Nephron (organoid): ENCODE measurements at regions not wholly inside any gene's neighbourhood (a gene's known extent, or its start where the extent isn't known, plus 50 kb on each side); places are given as distances from the start of the nearest gene placed in this dataset.

Source experiments
- H3K27ac Mint-ChIP-seq, 3 experiments: 2 replicates each; pipeline ENCODE4 v1.8.0; 2020; ENCODE audit warnings: mixed read lengths in 3 of 3, mild to moderate bottlenecking in 2 of 3, moderate library complexity in 1 of 3
- H3K27me3 Mint-ChIP-seq: 2 replicates; pipeline ENCODE4 v1.8.0; 2021; ENCODE audit warnings: low read depth, mild to moderate bottlenecking, moderate library complexity, mixed read lengths
- H3K36me3 Mint-ChIP-seq: 2 replicates; pipeline ENCODE4 v1.8.0; 2020; ENCODE audit warnings: low read depth, mixed read lengths
- H3K4me1 Mint-ChIP-seq: 2 replicates; pipeline ENCODE4 v1.8.0; 2020; ENCODE audit warnings: mixed read lengths
- H3K4me3 Mint-ChIP-seq, 3 experiments: 2 replicates each; pipeline ENCODE4 v1.8.0; 2020; ENCODE audit warnings: mild to moderate bottlenecking in 3 of 3, mixed read lengths in 3 of 3, moderate library complexity in 2 of 3
- H3K9me3 Mint-ChIP-seq: 2 replicates; pipeline ENCODE4 v1.8.0; 2020; ENCODE audit warnings: mixed read lengths
- TF ChIP-seq, protein P1 (sequence below), 3 experiments: fragments of 200-600 bp; sonication (generic); IDR thresholded peaks; one replicate each; pipeline ENCODE4 v1.5.0; 2021; ENCODE audit warnings: antibody characterized with exemption in 3 of 3; ENCODE audit not compliant: unreplicated experiment in 3 of 3

DNA sequence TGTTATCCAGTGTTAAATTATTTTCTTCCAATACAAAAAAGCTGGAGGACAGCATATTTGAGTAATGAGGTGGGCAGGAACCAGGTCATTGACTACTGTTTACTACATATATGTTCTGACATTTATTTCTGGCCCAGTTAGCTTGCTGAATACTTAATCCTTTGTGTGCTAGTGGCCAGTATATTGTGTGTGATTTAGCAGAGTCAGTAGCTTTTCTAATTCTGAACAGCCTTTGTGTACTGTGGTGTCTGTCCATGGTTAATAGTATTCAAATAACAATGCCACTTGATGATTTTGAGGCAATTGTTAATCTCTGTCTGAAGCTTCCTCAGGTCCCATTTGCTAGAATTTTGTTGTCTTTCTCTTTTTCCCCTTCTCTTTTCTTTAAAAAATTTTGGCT, 286.5 kb upstream of the E2F7 start:
- no peaks in the 10 kb centered on the region for H3K27me3 Mint-ChIP-seq
- no peaks in the 10 kb centered on the region for H3K36me3 Mint-ChIP-seq
- peaks cover 24% of the 10 kb centered on the region for H3K4me1 Mint-ChIP-seq
- TF ChIP-seq, protein P1, sequence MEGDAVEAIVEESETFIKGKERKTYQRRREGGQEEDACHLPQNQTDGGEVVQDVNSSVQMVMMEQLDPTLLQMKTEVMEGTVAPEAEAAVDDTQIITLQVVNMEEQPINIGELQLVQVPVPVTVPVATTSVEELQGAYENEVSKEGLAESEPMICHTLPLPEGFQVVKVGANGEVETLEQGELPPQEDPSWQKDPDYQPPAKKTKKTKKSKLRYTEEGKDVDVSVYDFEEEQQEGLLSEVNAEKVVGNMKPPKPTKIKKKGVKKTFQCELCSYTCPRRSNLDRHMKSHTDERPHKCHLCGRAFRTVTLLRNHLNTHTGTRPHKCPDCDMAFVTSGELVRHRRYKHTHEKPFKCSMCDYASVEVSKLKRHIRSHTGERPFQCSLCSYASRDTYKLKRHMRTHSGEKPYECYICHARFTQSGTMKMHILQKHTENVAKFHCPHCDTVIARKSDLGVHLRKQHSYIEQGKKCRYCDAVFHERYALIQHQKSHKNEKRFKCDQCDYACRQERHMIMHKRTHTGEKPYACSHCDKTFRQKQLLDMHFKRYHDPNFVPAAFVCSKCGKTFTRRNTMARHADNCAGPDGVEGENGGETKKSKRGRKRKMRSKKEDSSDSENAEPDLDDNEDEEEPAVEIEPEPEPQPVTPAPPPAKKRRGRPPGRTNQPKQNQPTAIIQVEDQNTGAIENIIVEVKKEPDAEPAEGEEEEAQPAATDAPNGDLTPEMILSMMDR (IDR thresholded peaks at IDR 0.05; ENCODE audit: unreplicated experiment in 3 of 3) = no peak
- no peak overlapping the region for H3K27ac Mint-ChIP-seq
- H3K4me3 Mint-ChIP-seq = no peak overlapping the region
- no peaks in the 10 kb centered on the region for H3K9me3 Mint-ChIP-seq

DNA sequence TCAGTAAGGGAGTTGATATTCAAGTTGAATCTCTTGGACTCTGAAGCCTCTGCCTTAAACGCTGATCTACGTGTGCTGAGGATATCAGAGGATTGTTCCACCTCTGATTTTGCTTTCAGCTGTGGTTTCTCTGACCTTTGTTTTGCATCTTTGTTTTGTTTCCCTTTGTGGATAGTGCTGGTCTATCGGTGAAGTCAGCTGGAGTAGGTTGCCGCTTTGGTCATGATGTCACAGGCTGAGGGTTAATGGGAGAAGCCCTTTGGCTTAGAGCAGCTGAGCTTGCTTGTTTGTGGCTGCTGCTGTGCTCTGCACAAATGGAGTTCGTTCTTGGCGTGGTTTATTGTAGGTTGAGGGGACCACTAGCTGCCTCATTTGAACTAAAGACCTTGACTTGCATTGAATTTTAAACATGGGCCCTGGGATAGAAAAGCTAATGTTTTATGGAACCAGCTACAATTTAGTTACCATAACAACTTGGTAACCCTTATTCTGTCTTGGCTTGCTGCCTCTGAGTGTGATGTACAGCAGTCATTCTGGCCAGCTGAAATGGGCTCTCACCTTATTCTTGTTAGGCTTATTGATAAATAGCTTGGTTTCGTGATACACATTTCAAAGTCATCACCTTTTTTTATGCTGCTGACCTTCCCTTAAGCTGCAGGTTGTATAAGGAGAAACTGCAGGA, 284.5 kb upstream of the E2F7 start:
- Mint-ChIP-seq H3K27me3 (no peaks in the 10 kb centered on the region), H3K4me3 (no peak overlapping the region), H3K27ac (peak overlapping the region in 1 of 3 experiments; percentile 3), H3K4me1 (peaks cover 40% of the 10 kb centered on the region), H3K36me3 (no peaks in the 10 kb centered on the region), H3K9me3 (no peaks in the 10 kb centered on the region)
- TF ChIP-seq, protein P1 (IDR thresholded peaks at IDR 0.05; ENCODE audit: unreplicated experiment in 3 of 3) = no peak

DNA sequence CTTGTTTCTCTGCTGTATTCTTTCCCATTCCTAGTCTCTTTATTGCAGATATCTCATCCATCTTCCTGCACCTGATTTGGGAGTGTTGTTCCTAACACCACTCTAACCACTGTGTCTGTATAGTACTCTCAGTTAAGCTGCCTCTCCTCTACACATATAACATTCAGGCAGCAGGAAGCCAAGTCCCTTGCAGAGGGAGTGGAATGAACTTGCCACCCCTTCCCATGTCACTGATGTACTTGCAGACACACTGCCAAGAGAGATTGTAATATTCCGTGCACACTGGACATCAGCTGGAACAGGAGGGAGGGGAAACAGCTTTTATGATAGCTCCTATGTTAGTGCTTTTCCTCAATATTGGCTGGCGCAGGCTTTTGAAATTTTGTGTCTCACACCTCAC, 281.6 kb upstream of the E2F7 start:
- Mint-ChIP-seq H3K9me3 (no peaks in the 10 kb centered on the region), H3K4me1 (peaks cover 63% of the 10 kb centered on the region), H3K27ac (peak overlapping the region in 1 of 3 experiments; percentile 26), H3K27me3 (no peaks in the 10 kb centered on the region), H3K36me3 (no peaks in the 10 kb centered on the region), H3K4me3 (no peak overlapping the region)
- TF ChIP-seq, protein P1 (IDR thresholded peaks at IDR 0.05; ENCODE audit: unreplicated experiment in 3 of 3) = no peak

DNA sequence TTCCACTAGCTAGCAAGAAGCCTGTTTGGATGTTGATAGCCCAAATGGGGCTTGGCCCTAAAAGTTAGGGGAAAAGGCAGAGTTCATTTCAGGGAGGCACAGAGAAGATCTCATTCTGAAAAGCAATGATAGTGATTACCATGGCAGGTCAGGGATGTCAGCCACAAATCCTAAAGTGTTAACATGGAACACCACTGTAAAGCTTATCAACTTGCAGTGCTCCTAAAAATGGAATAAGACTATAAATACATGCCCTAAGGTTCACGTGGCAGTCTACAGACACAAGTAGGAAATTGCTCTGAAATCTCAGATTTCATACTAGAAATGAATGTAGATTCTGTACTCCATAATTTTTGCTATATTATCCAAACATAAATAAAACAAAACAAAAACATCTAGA, 280.0 kb upstream of the E2F7 start:
- Mint-ChIP-seq H3K4me1 (peaks cover 65% of the 10 kb centered on the region), H3K9me3 (no peaks in the 10 kb centered on the region), H3K27ac (peak overlapping the region in 2 of 3 experiments; percentile 64 to 74), H3K36me3 (no peaks in the 10 kb centered on the region), H3K27me3 (no peaks in the 10 kb centered on the region), H3K4me3 (no peak overlapping the region)
- TF ChIP-seq, protein P1 (IDR thresholded peaks at IDR 0.05; ENCODE audit: unreplicated experiment in 3 of 3) = no peak

DNA sequence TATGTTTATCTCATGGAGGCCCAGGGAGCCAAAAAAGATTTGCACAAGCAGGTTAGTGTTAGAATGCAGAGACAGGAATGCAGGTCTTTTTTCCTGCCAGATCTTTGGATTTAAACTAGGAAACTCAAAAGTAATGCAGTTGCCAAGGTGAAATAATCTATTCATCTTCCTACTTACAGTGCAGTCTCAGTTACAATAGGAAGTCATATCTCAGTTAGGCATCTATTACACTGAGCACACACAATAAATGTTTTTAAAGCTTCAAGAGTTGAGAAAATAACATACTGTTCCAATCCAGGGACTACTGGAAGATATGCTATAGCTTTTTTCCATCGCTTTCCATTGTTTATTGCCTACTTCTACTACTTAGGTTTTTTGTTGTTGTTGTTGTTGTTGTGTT, 279.3 kb upstream of the E2F7 start:
- H3K27ac Mint-ChIP-seq = peak overlapping the region in 2 of 3 experiments; percentile 64 to 74

More for the DNA sequence above, 279.3 kb upstream of the E2F7 start:
- Mint-ChIP-seq H3K27me3 (no peaks in the 10 kb centered on the region), H3K4me3 (no peak overlapping the region), H3K36me3 (no peaks in the 10 kb centered on the region), H3K4me1 (peaks cover 58% of the 10 kb centered on the region), H3K9me3 (no peaks in the 10 kb centered on the region)
- TF ChIP-seq, protein P1 (IDR thresholded peaks at IDR 0.05; ENCODE audit: unreplicated experiment in 3 of 3) = no peak
